ENCODE measurements at regions not wholly inside any gene's neighbourhood (a gene's known extent, or its start where the extent isn't known, plus 50 kb on each side); places are given as distances from the start of the nearest gene placed in this dataset.

- BruUV-seq (replicated peaks), result no TSS peak
- DNase-seq, result no peak
- no peak overlapping the region for H3K4me3 Mint-ChIP-seq (ENCODE audit: low read depth, unreplicated experiment)
- CTCF ChIA-PET, result no interaction called here
- H3K36me3 Mint-ChIP-seq (ENCODE audit: insufficient read depth, unreplicated experiment), result no peaks in the 10 kb centered on the region
- H3K4me1 Mint-ChIP-seq (ENCODE audit: low read depth, unreplicated experiment), result no peaks in the 10 kb centered on the region
- H3K27ac Mint-ChIP-seq (ENCODE audit: unreplicated experiment), result no peak overlapping the region
- intact Hi-C loops (cut with micrococcal nuclease; ENCODE audit: unreplicated experiment), result no loop called here
- no peaks in the 10 kb centered on the region for H3K9me3 Mint-ChIP-seq (ENCODE audit: low read depth, unreplicated experiment)
- H3K27me3 Mint-ChIP-seq (ENCODE audit: unreplicated experiment), result no peaks in the 10 kb centered on the region
- TF ChIP-seq CTCF (IDR thresholded peaks at IDR 0.05; ENCODE audit: unreplicated experiment), result no peak
Measured at GRCh38 chr6:120290964-120291363, 941.4 kb upstream of the MAN1A1 start.

GRCh38 chr6:120282005-120282404 is 932.4 kb upstream of the MAN1A1 start:
- no peak for TF ChIP-seq CTCF (IDR thresholded peaks at IDR 0.05; ENCODE audit: unreplicated experiment)
- no peaks in the 10 kb centered on the region for H3K9me3 Mint-ChIP-seq (ENCODE audit: low read depth, unreplicated experiment)
- no peaks in the 10 kb centered on the region for H3K36me3 Mint-ChIP-seq (ENCODE audit: insufficient read depth, unreplicated experiment)
- BruUV-seq (replicated peaks), result no TSS peak
- H3K27me3 Mint-ChIP-seq (ENCODE audit: unreplicated experiment), result no peaks in the 10 kb centered on the region
- H3K4me1 Mint-ChIP-seq (ENCODE audit: low read depth, unreplicated experiment), result no peaks in the 10 kb centered on the region
- DNase-seq, result no peak
- CTCF ChIA-PET, result interaction anchor here (0.7 kb wide), 1 partner anchor 29 kb away, joined by 3 read pairs; no protein-coding TSS in a partner anchor
- H3K27ac Mint-ChIP-seq (ENCODE audit: unreplicated experiment), result no peak overlapping the region
- intact Hi-C loops (cut with micrococcal nuclease; ENCODE audit: unreplicated experiment), result no loop called here
- no peak overlapping the region for H3K4me3 Mint-ChIP-seq (ENCODE audit: low read depth, unreplicated experiment)

GRCh38 chr6:120279466-120280167 is 930.1 kb upstream of the MAN1A1 start:
- Mint-ChIP-seq H3K4me1 (ENCODE audit: low read depth, unreplicated experiment) (no peaks in the 10 kb centered on the region), H3K9me3 (ENCODE audit: low read depth, unreplicated experiment) (no peaks in the 10 kb centered on the region), H3K36me3 (ENCODE audit: insufficient read depth, unreplicated experiment) (no peaks in the 10 kb centered on the region), H3K27me3 (ENCODE audit: unreplicated experiment) (no peaks in the 10 kb centered on the region), H3K4me3 (ENCODE audit: low read depth, unreplicated experiment) (no peak overlapping the region), H3K27ac (ENCODE audit: unreplicated experiment) (no peak overlapping the region)
- CTCF ChIA-PET, result no interaction called here
- intact Hi-C loops (cut with micrococcal nuclease; ENCODE audit: unreplicated experiment), result no loop called here
- DNase-seq, result no peak
- no peak for TF ChIP-seq CTCF (IDR thresholded peaks at IDR 0.05; ENCODE audit: unreplicated experiment)
- no TSS peak for BruUV-seq (replicated peaks)

- CTCF ChIA-PET, result no interaction called here
- TF ChIP-seq CTCF (IDR thresholded peaks at IDR 0.05; ENCODE audit: unreplicated experiment), result no peak
- no TSS peak for BruUV-seq (replicated peaks)
- no peaks in the 10 kb centered on the region for H3K27me3 Mint-ChIP-seq (ENCODE audit: unreplicated experiment)
- DNase-seq, result no peak
- H3K36me3 Mint-ChIP-seq (ENCODE audit: insufficient read depth, unreplicated experiment), result no peaks in the 10 kb centered on the region
- no peak overlapping the region for H3K4me3 Mint-ChIP-seq (ENCODE audit: low read depth, unreplicated experiment)
- no peak overlapping the region for H3K27ac Mint-ChIP-seq (ENCODE audit: unreplicated experiment)
- H3K9me3 Mint-ChIP-seq (ENCODE audit: low read depth, unreplicated experiment), result no peaks in the 10 kb centered on the region
- no peaks in the 10 kb centered on the region for H3K4me1 Mint-ChIP-seq (ENCODE audit: low read depth, unreplicated experiment)
- intact Hi-C loops (cut with micrococcal nuclease; ENCODE audit: unreplicated experiment), result no loop called here
Measured at GRCh38 chr6:120278689-120279396, 929.3 kb upstream of the MAN1A1 start.

Measured in Calu3 (cell line).